NCI-H2196 (cell line): ENCODE measurements at regions not wholly inside any gene's neighbourhood (a gene's known extent, or its start where the extent isn't known, plus 50 kb on each side); places are given as distances from the start of the nearest gene placed in this dataset.

Source experiments
- DNase-seq: peaks from one replicate; lab custom pipeline; 2025; ENCODE audit not compliant: unreplicated experiment; lab: John Stamatoyannopoulos, UW

DNA sequence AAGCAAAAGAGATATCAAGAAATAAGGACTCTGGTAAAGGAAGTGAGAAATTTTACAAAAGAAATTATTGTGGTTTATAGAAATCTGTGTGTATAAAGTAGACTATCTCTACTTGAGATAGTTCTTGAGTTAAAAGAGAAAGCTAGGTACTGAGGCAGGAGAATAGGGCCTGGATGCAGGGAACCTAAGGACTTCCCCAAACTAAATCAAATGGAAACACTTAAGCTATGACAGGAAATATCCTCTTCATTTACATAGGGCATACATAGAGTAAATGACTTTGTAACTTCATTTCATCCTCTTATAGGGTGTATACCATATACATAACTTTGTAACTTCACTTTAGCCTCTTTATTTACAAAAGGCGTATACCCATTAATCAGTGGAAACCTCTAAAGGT lies 219.2 kb upstream of the RGPD4 start:
- no peak for DNase-seq

DNA sequence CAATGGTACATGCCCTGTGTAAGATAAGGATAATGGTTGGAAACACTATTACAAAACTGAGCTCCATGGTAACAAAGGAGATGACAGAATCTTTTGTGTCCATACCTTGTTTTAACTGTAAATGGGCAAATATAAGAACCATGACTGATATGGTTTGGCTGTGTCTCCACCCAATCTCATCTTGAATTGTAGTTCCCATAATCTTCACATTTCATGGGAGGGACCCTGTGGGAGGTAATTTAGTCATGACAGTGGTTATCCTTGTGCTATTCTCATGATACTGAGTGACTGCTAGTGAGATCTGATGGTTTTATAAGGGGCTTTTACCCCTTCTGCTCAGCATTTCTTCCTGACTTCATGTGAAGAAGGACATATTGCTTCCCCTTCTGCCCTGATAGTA lies 211.7 kb upstream of the RGPD4 start:
- no peak for DNase-seq

DNA sequence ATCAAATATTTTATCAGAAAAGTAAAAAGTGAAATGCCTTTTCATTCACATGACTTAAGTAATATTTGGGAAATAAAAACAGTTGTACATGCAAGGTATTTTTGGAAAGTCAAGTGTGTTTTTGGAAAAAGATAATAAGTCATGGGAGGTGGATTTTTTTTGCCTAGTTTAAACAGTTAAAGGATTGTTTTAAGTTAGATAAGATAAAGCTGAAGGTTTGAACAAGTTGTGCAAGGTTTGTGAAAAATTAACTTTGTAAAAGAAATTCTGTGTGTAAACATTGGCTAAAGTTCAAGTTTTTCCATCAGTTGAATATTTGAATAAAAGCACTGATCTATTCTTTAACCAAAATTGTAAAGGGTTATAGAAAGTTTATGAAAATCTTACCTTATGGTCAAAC lies 207.9 kb upstream of the RGPD4 start:
- no peak for DNase-seq

DNA sequence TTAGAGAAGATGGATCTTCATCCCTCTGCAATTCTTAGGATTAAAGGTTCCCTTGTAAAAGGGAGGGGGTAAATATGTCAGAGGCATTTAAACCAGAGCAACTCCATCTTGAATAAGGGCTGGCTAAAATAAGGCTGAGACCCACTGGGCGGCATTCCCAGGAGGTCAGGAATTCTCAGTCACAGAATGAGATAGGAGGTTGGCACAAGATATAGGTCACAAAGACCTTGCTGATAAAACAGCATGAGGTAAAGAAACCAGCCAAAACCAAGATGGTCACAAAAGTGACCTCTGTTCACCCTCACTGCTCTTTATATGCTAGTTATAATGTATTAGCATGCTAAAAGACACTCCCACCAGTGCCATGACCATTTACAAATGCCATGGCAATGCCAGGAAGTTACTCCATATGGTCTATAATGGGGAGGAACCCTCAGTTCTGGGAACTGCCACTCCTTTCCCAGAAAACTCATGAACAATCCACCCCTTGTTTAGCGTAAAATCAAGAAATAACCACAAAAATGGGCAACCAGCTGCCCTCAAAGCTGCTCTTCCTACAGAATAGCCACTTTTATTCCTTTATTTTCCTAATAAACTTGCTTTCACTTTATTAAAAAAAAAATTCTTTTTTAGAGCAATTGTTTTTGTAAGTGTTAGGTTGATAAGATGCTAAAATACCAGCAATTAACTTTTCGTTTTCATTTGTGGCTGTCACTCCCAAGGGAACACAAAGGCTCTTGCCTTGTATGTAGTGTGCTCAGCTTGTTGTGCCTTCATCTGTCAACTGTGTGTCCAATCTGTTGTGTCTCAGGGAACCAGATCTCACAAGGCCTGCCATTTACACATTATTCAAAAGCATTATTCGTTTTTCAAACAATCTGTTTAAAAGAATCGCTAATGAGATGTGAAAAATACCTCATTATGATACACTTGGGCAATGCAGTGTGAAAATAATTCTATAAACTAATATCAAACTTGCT lies 205.2 kb upstream of the RGPD4 start:
- DNase-seq: no peak

DNA sequence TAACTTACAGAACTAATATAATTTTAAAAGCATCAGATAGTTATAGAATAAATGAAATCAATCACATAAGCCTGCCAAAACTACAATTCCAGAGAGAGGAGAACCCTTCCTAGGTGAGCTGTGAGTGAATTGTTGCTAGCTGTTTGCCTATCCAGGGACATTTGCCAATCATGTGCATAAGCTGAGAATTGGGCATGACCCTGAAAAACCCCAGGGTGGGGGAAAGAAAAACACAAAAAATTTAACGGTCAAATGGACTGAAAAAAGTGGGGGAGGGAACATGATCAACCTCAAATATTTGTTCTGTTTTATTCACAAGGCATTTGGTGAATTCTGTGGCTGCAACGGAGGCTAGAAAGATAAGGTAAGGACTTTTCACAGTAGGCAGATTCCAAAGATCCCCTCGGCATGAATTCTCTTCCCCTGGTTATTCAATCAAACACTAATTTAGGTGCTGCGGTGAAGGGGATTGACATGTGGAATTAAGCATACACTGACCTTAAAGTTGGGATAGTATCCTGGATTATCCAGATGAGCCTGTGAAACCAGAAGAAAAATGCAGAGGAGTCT lies 203.9 kb upstream of the RGPD4 start:
- DNase-seq: no peak

DNA sequence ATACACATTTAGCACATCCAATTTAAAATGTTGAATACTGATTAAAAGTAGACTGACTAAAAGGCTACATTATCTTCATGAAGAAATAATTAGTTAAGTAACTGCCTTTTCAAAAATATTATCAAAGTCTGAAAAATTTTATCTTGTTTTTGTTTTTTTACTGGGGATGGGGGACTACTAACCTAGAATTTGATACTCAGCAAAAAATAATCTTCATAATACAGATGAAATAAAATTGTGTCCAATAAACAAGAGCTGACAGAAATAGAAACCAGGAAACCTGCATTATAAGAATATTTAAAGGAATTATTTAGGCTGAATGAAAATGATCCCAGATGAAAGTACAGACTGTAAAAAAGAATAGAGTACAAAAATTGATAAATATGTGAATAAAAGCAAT lies 200.7 kb upstream of the RGPD4 start:
- DNase-seq: no peak

DNA sequence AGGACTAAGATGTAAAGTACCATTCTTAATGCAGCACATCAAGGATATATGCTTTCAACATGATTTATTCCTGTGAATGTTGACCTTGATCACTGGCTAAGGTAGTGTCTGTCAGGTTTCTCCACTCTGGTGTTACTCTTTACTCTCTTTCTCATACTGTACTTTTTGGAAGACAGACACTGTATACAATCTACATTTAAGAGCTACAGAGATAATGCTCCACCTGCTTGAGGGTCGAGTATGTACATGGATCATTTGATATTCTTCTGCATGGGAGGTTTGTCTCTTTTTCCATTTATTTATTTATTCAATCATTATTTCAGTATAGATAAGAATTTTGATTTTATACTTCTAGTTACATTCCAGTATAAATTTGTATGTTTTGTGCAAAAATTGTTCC lies 199.5 kb upstream of the RGPD4 start:
- DNase-seq: no peak

DNA sequence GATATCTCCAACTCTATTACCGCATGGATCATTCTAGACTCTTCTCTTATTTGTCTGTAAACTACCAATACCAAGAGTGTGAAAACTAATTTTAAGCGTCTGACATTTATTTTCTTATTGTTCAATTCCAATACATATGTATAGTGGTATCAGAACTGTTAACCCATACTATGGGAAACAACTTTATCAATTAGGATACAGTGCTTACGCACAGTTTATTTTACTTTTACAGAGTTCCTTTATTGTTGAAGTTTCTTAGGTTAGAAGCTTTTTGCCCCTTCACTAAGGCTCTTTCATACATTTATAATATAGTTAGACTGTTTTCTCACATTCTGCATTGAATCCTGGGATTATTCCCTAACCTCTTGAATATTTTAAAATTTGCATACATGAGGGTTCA lies 198.8 kb upstream of the RGPD4 start:
- DNase-seq: no peak

DNA sequence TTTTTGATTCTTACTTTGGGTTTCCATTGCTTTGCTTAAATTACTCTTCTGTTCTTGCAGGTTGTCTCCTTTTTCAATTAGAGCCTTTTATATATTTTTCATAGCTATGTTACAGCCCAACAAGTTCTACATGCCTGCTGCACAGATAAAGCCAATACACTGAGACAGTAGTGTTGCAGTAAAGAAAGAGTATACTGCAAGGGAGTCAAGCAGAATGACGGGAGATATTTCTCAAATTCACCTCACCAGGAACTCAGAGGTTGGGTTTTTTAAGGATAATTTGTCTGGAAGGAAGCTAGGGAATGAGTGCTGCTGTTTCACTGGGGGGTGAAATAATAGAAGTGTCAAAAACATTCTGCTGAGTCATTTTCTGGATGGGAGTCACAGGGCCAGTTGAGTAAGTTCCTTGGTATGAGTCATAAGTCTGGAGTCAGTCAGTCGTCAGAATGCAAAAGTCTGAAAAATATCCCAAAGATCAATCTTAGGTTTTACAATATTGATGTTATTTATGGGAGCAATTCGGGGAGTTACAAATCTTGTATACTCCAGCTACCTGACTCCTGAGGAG lies 193.0 kb upstream of the RGPD4 start:
- no peak for DNase-seq

DNA sequence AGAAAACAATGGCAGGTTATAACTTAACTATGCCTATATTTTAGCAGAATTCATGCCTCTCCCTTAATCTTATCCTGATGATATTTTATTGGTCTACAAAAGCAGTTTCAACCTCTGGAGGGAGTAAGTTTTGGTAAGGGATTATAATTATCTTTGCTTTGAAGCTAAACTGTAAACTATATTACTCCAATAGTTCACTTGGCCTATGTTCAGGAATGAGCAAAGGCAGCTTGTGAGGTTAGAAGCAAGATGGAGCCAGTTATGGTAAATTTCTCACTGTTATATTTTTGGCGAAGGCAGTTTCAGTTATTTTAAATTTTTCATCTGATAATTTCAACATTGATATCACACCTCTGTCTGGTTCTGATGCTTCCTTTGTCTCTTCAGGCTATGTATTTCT lies 192.5 kb upstream of the RGPD4 start:
- no peak for DNase-seq

DNA sequence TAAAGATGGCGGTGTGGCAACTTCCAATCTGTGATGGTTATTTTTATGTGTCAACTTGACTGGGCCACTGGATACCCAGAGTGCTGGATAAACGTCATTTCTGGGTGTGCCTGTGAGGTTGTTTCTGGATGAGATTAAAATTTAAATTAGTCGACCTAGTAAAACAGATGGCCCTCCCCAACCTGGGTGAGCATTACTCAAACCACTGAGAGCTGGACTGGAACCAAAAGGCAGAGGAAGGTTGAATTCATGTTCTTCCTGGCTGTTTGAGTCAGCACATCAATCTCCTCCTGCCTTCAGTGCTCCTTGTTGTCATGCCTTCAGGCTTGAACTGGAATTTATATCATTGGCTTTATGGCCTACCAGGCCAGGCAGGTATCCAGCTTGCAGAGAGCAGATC lies 190.8 kb upstream of the RGPD4 start:
- no peak for DNase-seq

DNA sequence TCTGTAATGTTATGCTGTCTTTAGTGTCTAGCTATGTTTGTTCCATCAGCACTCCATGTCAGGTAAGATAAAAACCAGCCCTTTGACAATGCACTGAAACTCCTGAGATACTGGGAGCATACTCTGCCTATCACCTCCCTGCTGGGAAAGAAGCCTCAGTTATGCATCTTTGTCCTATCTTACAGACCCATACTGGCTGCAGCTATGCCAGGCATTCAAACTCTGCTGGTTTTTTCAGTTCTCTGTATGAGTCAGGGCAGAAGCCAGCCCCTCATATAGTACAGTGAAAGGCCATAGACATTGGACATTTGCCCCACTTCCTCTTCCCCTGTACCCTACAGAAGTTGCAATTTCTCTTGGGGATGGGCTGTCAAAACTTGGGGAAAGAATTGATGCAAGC lies 181.1 kb upstream of the RGPD4 start:
- no peak for DNase-seq

DNA sequence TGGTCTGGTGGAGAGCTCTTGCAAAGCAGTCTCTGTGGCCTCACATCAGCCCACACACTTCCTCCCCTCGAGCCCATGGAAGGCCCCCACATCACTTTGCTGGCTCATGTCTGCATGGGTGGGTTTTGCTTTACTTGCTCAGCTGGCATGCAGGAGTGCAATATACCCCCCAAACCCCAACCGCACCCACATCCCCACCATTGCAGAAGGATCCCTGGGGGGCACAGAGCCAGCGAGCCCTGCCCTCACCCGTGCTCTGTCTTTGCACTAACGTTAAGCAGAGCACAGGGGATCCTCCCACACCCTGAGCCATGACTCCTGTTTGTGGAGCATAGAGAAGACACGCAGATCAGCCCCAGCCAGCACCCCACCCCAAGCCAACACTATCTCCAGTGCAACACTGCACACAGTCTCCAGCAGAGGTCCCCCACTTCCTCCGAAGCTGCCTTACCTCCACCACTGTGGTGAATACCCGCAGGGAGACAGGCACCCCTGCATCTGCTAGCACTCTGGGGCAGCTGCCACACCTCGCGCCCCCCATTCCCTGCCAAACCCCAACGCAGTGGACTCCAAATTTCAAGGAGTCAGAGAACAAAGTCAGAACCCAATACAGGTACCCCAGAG lies 177.8 kb upstream of the RGPD4 start:
- no peak for DNase-seq

DNA sequence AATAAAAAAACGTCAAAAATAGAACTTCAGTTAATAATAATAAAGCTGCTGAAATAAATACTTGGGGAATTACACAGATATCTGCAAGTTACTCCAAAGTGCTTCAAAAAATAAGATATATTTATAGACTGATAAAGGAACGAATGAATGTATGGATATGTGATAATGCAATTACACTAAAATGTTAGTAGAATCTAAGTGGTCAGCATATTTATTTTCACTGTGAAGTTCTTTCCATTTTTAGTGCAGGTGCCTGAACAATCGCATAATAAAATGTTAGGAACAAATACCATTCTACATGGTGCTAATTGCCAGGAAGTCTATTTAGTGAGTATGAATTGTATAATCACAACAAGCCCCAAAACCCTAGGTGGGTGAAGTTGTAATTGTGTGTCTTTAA lies 169.6 kb upstream of the RGPD4 start:
- DNase-seq: no peak

DNA sequence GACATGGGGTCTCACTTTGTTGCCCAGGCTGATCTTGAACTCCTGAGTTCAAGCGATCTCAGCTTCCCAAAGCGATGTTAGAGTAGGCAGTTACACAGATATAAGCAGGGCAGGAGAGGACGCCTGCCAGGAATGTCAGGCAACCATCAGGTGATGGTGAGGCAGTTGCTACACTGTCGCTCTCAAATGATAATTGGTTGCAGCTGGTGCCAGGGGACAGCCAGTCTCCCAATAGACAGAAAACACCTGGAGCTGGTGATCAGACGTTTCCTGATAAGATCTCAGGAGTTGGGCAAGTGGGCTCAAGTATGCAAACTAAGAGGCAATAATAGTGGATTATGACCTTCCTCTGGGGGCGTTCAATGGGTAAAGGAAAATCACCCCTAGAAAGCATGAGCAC lies 163.1 kb upstream of the RGPD4 start:
- DNase-seq: peak; percentile 17

DNA sequence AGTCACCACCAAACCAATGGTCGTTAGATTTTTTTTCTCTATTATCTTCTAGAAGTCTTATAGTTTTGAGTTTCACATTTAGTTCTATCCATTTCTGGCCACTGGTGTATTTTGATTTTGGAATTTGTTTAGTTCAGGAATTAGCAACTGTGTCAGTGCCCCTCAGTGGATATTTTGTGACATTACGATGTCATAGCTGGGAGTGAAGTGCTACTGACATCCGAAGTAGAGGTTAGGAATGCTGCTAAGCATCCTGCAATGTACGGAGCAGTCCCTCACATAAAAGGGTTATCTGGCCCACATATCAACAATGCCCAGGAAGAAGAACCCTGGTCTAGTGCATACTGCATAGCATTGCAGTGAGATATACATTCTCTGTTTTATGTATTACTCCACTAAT lies 157.4 kb upstream of the RGPD4 start:
- peak; percentile 15 for DNase-seq

DNA sequence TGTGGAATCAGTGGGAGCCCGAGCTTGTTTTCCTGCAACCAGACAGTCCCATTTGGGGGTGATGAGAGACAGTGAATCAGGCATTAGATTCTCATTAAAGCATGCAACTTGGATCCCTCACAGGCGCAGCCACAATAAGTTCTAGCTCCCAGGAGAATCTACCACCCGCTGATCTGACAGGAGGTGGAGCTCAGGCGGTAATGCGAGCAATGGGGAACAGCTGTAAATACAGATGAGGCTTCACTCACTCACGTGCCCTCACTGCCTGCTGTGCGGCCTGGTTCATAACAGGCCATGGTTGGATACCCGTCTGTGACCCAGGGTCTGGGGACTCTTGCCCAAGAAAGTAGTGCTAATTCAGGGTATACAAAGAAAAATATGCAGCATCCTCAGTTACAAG lies 144.8 kb upstream of the RGPD4 start:
- no peak for DNase-seq

DNA sequence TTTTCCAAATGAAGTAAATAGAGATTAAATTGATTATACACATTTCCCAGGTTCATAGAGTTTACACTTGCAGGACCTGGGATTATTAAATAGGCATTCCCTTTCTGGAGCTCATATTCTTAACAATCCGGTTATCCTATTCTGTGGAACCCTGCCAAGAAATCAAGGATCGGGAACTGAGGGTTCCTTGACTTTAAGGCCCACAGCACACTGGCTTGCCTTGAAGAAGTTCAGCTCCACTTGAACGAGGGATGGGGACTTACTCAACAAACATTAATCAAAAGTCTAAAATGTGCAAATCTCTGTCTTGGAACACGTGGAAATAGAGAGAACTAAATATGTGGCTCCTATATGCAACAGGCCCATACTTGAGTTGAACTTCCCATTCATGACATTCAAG lies 142.3 kb upstream of the RGPD4 start:
- no peak for DNase-seq

DNA sequence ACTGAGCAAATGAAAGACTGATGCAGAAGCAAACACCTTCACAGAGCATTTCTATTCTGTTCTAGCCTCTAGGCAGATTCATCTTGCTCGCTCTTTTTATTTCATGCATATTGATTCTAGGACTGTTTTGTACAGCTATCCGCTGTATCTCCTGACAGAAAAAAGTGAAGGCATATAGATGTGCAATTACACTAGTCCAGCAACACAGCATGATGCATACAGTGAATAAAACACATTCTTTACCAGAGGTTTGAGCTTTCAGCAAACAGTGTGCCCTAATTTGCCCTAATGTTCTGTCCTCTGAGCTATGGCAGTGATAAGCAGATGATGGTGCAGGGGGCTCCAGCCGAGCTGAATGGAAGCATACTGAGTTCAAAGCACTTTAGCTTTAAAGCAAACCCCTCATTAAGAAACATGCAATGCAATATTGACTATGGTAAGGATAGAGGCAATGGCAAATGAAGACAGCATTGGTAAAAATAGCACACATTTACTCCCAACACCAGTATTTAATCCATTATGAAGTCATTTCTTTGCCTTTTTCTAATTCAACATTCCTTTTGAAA lies 141.2 kb upstream of the RGPD4 start:
- no peak for DNase-seq

DNA sequence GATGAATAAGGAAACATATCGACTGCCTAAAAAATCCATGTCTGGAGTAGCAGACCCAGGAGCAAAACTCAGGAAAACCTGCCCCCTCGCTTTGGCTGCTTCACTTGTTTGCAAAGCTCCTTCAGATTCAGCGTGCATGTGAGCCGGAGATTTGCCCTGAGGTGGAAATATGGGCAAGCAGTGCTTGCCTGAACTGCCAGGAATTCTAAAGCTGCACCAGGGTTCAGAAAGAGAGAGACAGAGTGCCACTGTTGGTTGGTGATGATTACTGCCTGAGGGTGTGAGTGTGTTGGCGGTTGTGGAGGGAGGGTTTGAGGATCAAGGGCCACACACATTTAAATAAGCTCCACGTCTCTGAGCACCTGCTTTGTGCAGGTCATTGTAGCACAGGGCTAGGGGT lies 139.6 kb upstream of the RGPD4 start:
- peak; percentile 12 for DNase-seq

DNA sequence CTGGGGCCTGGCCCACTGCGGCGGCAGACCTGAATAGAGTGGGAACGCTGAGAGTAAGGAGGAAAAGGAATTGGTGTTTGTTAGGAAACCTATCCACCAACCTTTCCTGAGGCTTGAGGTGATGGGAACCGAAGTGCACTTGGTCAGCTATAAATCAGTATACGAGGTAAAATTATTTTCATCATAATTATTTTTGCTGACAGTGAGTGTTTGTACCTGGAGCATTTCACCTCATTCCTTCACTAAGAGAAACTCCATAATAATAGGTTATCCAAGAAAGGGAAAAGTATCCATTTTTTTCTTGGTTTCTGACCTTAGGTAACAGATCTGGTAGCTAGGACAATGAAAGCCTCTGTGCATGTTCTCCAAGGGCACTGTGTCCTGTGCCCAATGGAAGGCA lies 138.6 kb upstream of the RGPD4 start:
- no peak for DNase-seq

DNA sequence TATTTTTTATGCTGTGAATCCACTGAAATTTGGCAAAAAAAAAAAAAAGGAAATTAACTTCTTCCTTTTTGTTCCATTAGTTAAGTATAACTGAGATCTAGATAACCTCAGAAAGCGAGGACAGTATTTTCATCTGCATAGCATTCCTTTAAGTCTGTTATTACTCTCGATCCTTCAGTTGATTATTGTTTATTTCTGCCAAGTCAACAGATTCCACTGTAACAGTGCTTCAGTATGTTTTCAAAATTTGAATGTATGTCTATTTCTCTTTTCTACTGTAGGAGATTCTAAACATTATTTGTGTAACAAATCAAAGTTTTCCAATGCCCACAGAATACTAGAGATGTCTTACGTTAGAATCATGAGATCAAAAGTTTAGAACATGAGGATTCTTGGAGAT lies 133.1 kb upstream of the RGPD4 start:
- no peak for DNase-seq
